ENCODE measurements at regions not wholly inside any gene's neighbourhood (a gene's known extent, or its start where the extent isn't known, plus 50 kb on each side); places are given as distances from the start of the nearest gene placed in this dataset.

- H3K4me3 Mint-ChIP-seq: no peak overlapping the region
- H3K4me1 Mint-ChIP-seq: no peaks in the 10 kb centered on the region
- no peaks in the 10 kb centered on the region for H3K27me3 Mint-ChIP-seq
- DNase-seq: no peak
- CTCF ChIA-PET: no interaction called here
- no peaks in the 10 kb centered on the region for H3K36me3 Mint-ChIP-seq (ENCODE audit: low read depth)
- POLR2A ChIA-PET: no interaction called here
- peaks cover 10% of the 10 kb centered on the region for H3K9me3 Mint-ChIP-seq
- no peak overlapping the region for H3K27ac Mint-ChIP-seq
These were observed 447.7 kb upstream of the DPPA4 start for GRCh38 chr3:109784852-109785631.

GRCh38 chr3:109803274-109803673 lies 465.9 kb upstream of the DPPA4 start:
- Mint-ChIP-seq H3K27ac (no peak overlapping the region), H3K4me3 (no peak overlapping the region), H3K27me3 (peaks cover 18% of the 10 kb centered on the region), H3K36me3 (ENCODE audit: low read depth) (peaks cover 11% of the 10 kb centered on the region), H3K4me1 (peaks cover 34% of the 10 kb centered on the region), H3K9me3 (peaks cover 11% of the 10 kb centered on the region)
- ChIA-PET POLR2A (no interaction called here), CTCF (no interaction called here)
- no peak for DNase-seq

GRCh38 chr3:109804697-109805096 lies 467.4 kb upstream of the DPPA4 start:
- H3K4me1 Mint-ChIP-seq: peaks cover 34% of the 10 kb centered on the region
- H3K4me3 Mint-ChIP-seq: no peak overlapping the region
- POLR2A ChIA-PET: interaction anchor here (1.0 kb wide), 1 partner anchor 1744 kb away, joined by 3 read pairs; no protein-coding TSS in a partner anchor
- CTCF ChIA-PET: no interaction called here
- H3K27ac Mint-ChIP-seq: no peak overlapping the region
- peaks cover 11% of the 10 kb centered on the region for H3K36me3 Mint-ChIP-seq (ENCODE audit: low read depth)
- no peak for DNase-seq
- H3K27me3 Mint-ChIP-seq: peaks cover 18% of the 10 kb centered on the region
- H3K9me3 Mint-ChIP-seq: peaks cover 11% of the 10 kb centered on the region

- Mint-ChIP-seq H3K27me3 (peaks cover 11% of the 10 kb centered on the region), H3K9me3 (peaks cover 8% of the 10 kb centered on the region), H3K36me3 (ENCODE audit: low read depth) (peaks cover 11% of the 10 kb centered on the region), H3K4me3 (peak overlapping the region; percentile 66), H3K4me1 (peaks cover 34% of the 10 kb centered on the region), H3K27ac (peak overlapping the region; percentile 90)
- ChIA-PET CTCF (no interaction called here), POLR2A (interaction anchor here (1.1 kb wide), 1 partner anchor 1741 kb away, joined by 3 read pairs; no protein-coding TSS in a partner anchor)
- peak; percentile 41 for DNase-seq
These were observed 469.6 kb upstream of the DPPA4 start for GRCh38 chr3:109806929-109807328.

- H3K27ac Mint-ChIP-seq: no peak overlapping the region
- H3K27me3 Mint-ChIP-seq: peaks cover 3% of the 10 kb centered on the region
- H3K4me3 Mint-ChIP-seq: no peak overlapping the region
- peaks cover 4% of the 10 kb centered on the region for H3K9me3 Mint-ChIP-seq
- ChIA-PET CTCF (interaction anchor here (0.6 kb wide), 1 partner anchor 819 kb away, joined by 3 read pairs; no protein-coding TSS in a partner anchor), POLR2A (no interaction called here)
- peaks cover 28% of the 10 kb centered on the region for H3K4me1 Mint-ChIP-seq
- peaks cover 11% of the 10 kb centered on the region for H3K36me3 Mint-ChIP-seq (ENCODE audit: low read depth)
- DNase-seq: no peak
These were observed 472.2 kb upstream of the DPPA4 start for GRCh38 chr3:109809513-109809912.

GRCh38 chr3:109818081-109818480 lies 480.7 kb upstream of the DPPA4 start:
- CTCF ChIA-PET: no interaction called here
- Mint-ChIP-seq H3K4me3 (no peak overlapping the region), H3K9me3 (peaks cover 3% of the 10 kb centered on the region), H3K27ac (no peak overlapping the region), H3K27me3 (no peaks in the 10 kb centered on the region), H3K4me1 (no peaks in the 10 kb centered on the region), H3K36me3 (ENCODE audit: low read depth) (peaks cover 2% of the 10 kb centered on the region)
- POLR2A ChIA-PET: no interaction called here
- DNase-seq: no peak

GRCh38 chr3:109819734-109820133 lies 482.4 kb upstream of the DPPA4 start:
- H3K4me3 Mint-ChIP-seq: no peak overlapping the region
- H3K27ac Mint-ChIP-seq: no peak overlapping the region
- no peaks in the 10 kb centered on the region for H3K27me3 Mint-ChIP-seq
- no peaks in the 10 kb centered on the region for H3K9me3 Mint-ChIP-seq
- ChIA-PET CTCF (no interaction called here), POLR2A (no interaction called here)
- H3K36me3 Mint-ChIP-seq (ENCODE audit: low read depth): peaks cover under 1% of the 10 kb centered on the region
- no peak for DNase-seq
- no peaks in the 10 kb centered on the region for H3K4me1 Mint-ChIP-seq

- Mint-ChIP-seq H3K4me3 (no peak overlapping the region), H3K27ac (no peak overlapping the region), H3K9me3 (peaks cover 5% of the 10 kb centered on the region), H3K27me3 (no peaks in the 10 kb centered on the region), H3K36me3 (ENCODE audit: low read depth) (no peaks in the 10 kb centered on the region), H3K4me1 (no peaks in the 10 kb centered on the region)
- ChIA-PET POLR2A (no interaction called here), CTCF (no interaction called here)
- DNase-seq: no peak
These were observed 488.8 kb upstream of the DPPA4 start for GRCh38 chr3:109825971-109826810.

GRCh38 chr3:109831403-109831802 lies 494.1 kb upstream of the DPPA4 start:
- Mint-ChIP-seq H3K36me3 (ENCODE audit: low read depth) (no peaks in the 10 kb centered on the region), H3K4me1 (no peaks in the 10 kb centered on the region), H3K27me3 (no peaks in the 10 kb centered on the region), H3K27ac (no peak overlapping the region), H3K9me3 (peaks cover 3% of the 10 kb centered on the region), H3K4me3 (no peak overlapping the region)
- ChIA-PET POLR2A (no interaction called here), CTCF (no interaction called here)
- no peak for DNase-seq

GRCh38 chr3:109835958-109836357 lies 498.6 kb upstream of the DPPA4 start:
- Mint-ChIP-seq H3K36me3 (ENCODE audit: low read depth) (no peaks in the 10 kb centered on the region), H3K27ac (no peak overlapping the region), H3K4me3 (no peak overlapping the region), H3K9me3 (peaks cover 1% of the 10 kb centered on the region), H3K4me1 (no peaks in the 10 kb centered on the region), H3K27me3 (no peaks in the 10 kb centered on the region)
- no peak for DNase-seq
- POLR2A ChIA-PET: no interaction called here
- CTCF ChIA-PET: no interaction called here

GRCh38 chr3:109851854-109852253 lies 514.5 kb upstream of the DPPA4 start:
- Mint-ChIP-seq H3K4me3 (peak overlapping the region; percentile 5), H3K27me3 (no peaks in the 10 kb centered on the region), H3K27ac (no peak overlapping the region), H3K9me3 (peaks cover 22% of the 10 kb centered on the region), H3K36me3 (ENCODE audit: low read depth) (peaks cover 16% of the 10 kb centered on the region), H3K4me1 (peaks cover 9% of the 10 kb centered on the region)
- ChIA-PET POLR2A (no interaction called here), CTCF (no interaction called here)
- DNase-seq: no peak

GRCh38 chr3:109852283-109852682 lies 514.9 kb upstream of the DPPA4 start:
- Mint-ChIP-seq H3K27me3 (no peaks in the 10 kb centered on the region), H3K4me3 (peak overlapping the region; percentile 6), H3K27ac (no peak overlapping the region), H3K36me3 (ENCODE audit: low read depth) (peaks cover 16% of the 10 kb centered on the region), H3K9me3 (peaks cover 22% of the 10 kb centered on the region), H3K4me1 (peaks cover 9% of the 10 kb centered on the region)
- no peak for DNase-seq
- ChIA-PET CTCF (no interaction called here), POLR2A (no interaction called here)

GRCh38 chr3:109853077-109853731 lies 515.9 kb upstream of the DPPA4 start:
- Mint-ChIP-seq H3K9me3 (peaks cover 19% of the 10 kb centered on the region), H3K27me3 (no peaks in the 10 kb centered on the region), H3K27ac (no peak overlapping the region), H3K36me3 (ENCODE audit: low read depth) (peaks cover 16% of the 10 kb centered on the region), H3K4me1 (peaks cover 9% of the 10 kb centered on the region), H3K4me3 (no peak overlapping the region)
- no peak for DNase-seq
- ChIA-PET POLR2A (no interaction called here), CTCF (no interaction called here)

Data from activated CD4-positive, alpha-beta memory T cell treated with anti-CD3 and anti-CD28 coated beads, Interleukin-2, amount 10 ng/mL, durations not matched to agents 7 days and 5 days (primary cell).